ENCODE measurements at regions not wholly inside any gene's neighbourhood (a gene's known extent, or its start where the extent isn't known, plus 50 kb on each side); places are given as distances from the start of the nearest gene placed in this dataset.

GRCh38 chr11:107221748-107222285 lies 203.5 kb upstream of the GUCY1A2 start:
- DNase-seq (ENCODE audit: low spot score) = no peak

- DNase-seq (ENCODE audit: low spot score) = no peak
These were observed 200.1 kb upstream of the GUCY1A2 start for GRCh38 chr11:107218123-107219013.

- no peak for DNase-seq (ENCODE audit: low spot score)
These were observed 199.2 kb upstream of the GUCY1A2 start for GRCh38 chr11:107217444-107217843.

- no peak for DNase-seq (ENCODE audit: low spot score)
These were observed 196.7 kb upstream of the GUCY1A2 start for GRCh38 chr11:107215010-107215409.

GRCh38 chr11:107203656-107204055 lies 185.4 kb upstream of the GUCY1A2 start:
- DNase-seq (ENCODE audit: low spot score) = no peak

- no peak for DNase-seq (ENCODE audit: low spot score)
These were observed 184.0 kb upstream of the GUCY1A2 start for GRCh38 chr11:107202241-107202640.

GRCh38 chr11:107198490-107199007 lies 180.3 kb upstream of the GUCY1A2 start:
- DNase-seq (ENCODE audit: low spot score) = no peak

GRCh38 chr11:107197932-107198331 lies 179.7 kb upstream of the GUCY1A2 start:
- DNase-seq (ENCODE audit: low spot score) = no peak

- no peak for DNase-seq (ENCODE audit: low spot score)
These were observed 178.5 kb upstream of the GUCY1A2 start for GRCh38 chr11:107196732-107197131.

- no peak for DNase-seq (ENCODE audit: low spot score)
These were observed 166.7 kb upstream of the GUCY1A2 start for GRCh38 chr11:107184986-107185385.

- DNase-seq (ENCODE audit: low spot score) = no peak
These were observed 165.7 kb upstream of the GUCY1A2 start for GRCh38 chr11:107183953-107184352.

- no peak for DNase-seq (ENCODE audit: low spot score)
These were observed 164.7 kb upstream of the GUCY1A2 start for GRCh38 chr11:107182978-107183377.

GRCh38 chr11:107180236-107180635 lies 162.0 kb upstream of the GUCY1A2 start:
- DNase-seq (ENCODE audit: low spot score) = no peak

- no peak for DNase-seq (ENCODE audit: low spot score)
These were observed 161.6 kb upstream of the GUCY1A2 start for GRCh38 chr11:107179829-107180228.

- DNase-seq (ENCODE audit: low spot score) = no peak
These were observed 158.8 kb upstream of the GUCY1A2 start for GRCh38 chr11:107177106-107177477.

GRCh38 chr11:107176148-107177105 lies 158.2 kb upstream of the GUCY1A2 start:
- DNase-seq (ENCODE audit: low spot score) = no peak

GRCh38 chr11:107174856-107175255 lies 156.6 kb upstream of the GUCY1A2 start:
- no peak for DNase-seq (ENCODE audit: low spot score)

GRCh38 chr11:107172996-107173395 lies 154.7 kb upstream of the GUCY1A2 start:
- no peak for DNase-seq (ENCODE audit: low spot score)

GRCh38 chr11:107157809-107158187 lies 139.5 kb upstream of the GUCY1A2 start:
- no peak for DNase-seq (ENCODE audit: low spot score)

- no peak for DNase-seq (ENCODE audit: low spot score)
These were observed 139.0 kb upstream of the GUCY1A2 start for GRCh38 chr11:107157146-107157808.

GRCh38 chr11:107151579-107151978 lies 133.3 kb upstream of the GUCY1A2 start:
- DNase-seq (ENCODE audit: low spot score) = no peak

All from SK-N-DZ (cell line).